GM19463 (cell line): ENCODE measurements at regions not wholly inside any gene's neighbourhood (a gene's known extent, or its start where the extent isn't known, plus 50 kb on each side); places are given as distances from the start of the nearest gene placed in this dataset.

Experiments used
- ATAC-seq: cut with Tn5 transposase; IDR thresholded peaks from one replicate; pipeline ENCODE4 v1.9.1; 2021; ENCODE audit warnings: mild to moderate bottlenecking, moderate library complexity; ENCODE audit not compliant: unreplicated experiment

GRCh38 chr20:61161726-61162390, 90.2 kb upstream of the CDH4 start:
- no peak for ATAC-seq

GRCh38 chr20:61162451-61162850, 89.6 kb upstream of the CDH4 start:
- ATAC-seq = no peak

- ATAC-seq = no peak
Measured at GRCh38 chr20:61163031-61163430, 89.0 kb upstream of the CDH4 start.

GRCh38 chr20:61166324-61166723, 85.7 kb upstream of the CDH4 start:
- ATAC-seq = no peak

GRCh38 chr20:61168605-61169004, 83.5 kb upstream of the CDH4 start:
- ATAC-seq = no peak

GRCh38 chr20:61169874-61170273, 82.2 kb upstream of the CDH4 start:
- no peak for ATAC-seq

GRCh38 chr20:61170496-61171320, 81.4 kb upstream of the CDH4 start:
- ATAC-seq = no peak

- ATAC-seq = no peak
Measured at GRCh38 chr20:61173267-61173666, 78.8 kb upstream of the CDH4 start.

- ATAC-seq = no peak
Measured at GRCh38 chr20:61173961-61174725, 77.9 kb upstream of the CDH4 start.

- no peak for ATAC-seq
Measured at GRCh38 chr20:61176874-61177273, 75.2 kb upstream of the CDH4 start.

GRCh38 chr20:61178551-61179071, 73.5 kb upstream of the CDH4 start:
- ATAC-seq = no peak

- no peak for ATAC-seq
Measured at GRCh38 chr20:61184194-61184593, 67.9 kb upstream of the CDH4 start.

- ATAC-seq = no peak
Measured at GRCh38 chr20:61185181-61185580, 66.9 kb upstream of the CDH4 start.

GRCh38 chr20:61185841-61186601, 66.0 kb upstream of the CDH4 start:
- ATAC-seq = no peak

- no peak for ATAC-seq
Measured at GRCh38 chr20:61186771-61187472, 65.1 kb upstream of the CDH4 start.

- no peak for ATAC-seq
Measured at GRCh38 chr20:61189534-61189933, 62.5 kb upstream of the CDH4 start.

GRCh38 chr20:61191096-61191495, 61.0 kb upstream of the CDH4 start:
- ATAC-seq = no peak

- no peak for ATAC-seq
Measured at GRCh38 chr20:61192337-61192950, 59.6 kb upstream of the CDH4 start.

- ATAC-seq = no peak
Measured at GRCh38 chr20:61193164-61193563, 58.9 kb upstream of the CDH4 start.
